GM12891 (cell line): ENCODE measurements at regions not wholly inside any gene's neighbourhood (a gene's known extent, or its start where the extent isn't known, plus 50 kb on each side); places are given as distances from the start of the nearest gene placed in this dataset.
"Not testable (repeated sequence)": the region's sequence is repeated elsewhere in the genome, so short reads cannot be mapped to it uniquely, and the experiment has no call there.

ENCODE experiments used
- POLR2A ChIP-seq: IDR thresholded peaks from 2 replicates; pipeline ENCODE4 v1.6.1; 2011; ENCODE audit warnings: low read depth, low read length, control low read depth
- POLR2AphosphoS5 ChIP-seq: IDR thresholded peaks from 2 replicates; pipeline ENCODE4 v1.6.1; 2011; ENCODE audit warnings: low read depth, low read length, control low read depth
- SPI1 ChIP-seq: IDR thresholded peaks from 2 replicates; pipeline ENCODE4 v1.6.1; 2011; ENCODE audit warnings: low read depth, low read length, control low read depth
- TAF1 ChIP-seq: IDR thresholded peaks from 2 replicates; pipeline ENCODE4 v1.6.1; 2011; ENCODE audit warnings: low read depth, low read length, control low read depth

- TF ChIP-seq TAF1, POLR2A, SPI1, POLR2AphosphoS5: not testable (repeated sequence)
These were observed 51.6 kb upstream of the ZNF254 start for GRCh38 chr19:24035261-24035880.
